ENCODE measurements at regions not wholly inside any gene's neighbourhood (a gene's known extent, or its start where the extent isn't known, plus 50 kb on each side); places are given as distances from the start of the nearest gene placed in this dataset.

- DNase-seq (ENCODE audit: low spot score) (no peak), ATAC-seq (ENCODE audit: low FRiP score) (no peak)
- no peak for TF ChIP-seq CTCF (IDR thresholded peaks at IDR 0.05)
Measured at GRCh38 chr16:73159296-73159695, 111.4 kb upstream of the ZFHX3 start.

- TF ChIP-seq CTCF (IDR thresholded peaks at IDR 0.05) = no peak
- no peak for ATAC-seq (ENCODE audit: low FRiP score)
- no peak for DNase-seq (ENCODE audit: low spot score)
Measured at GRCh38 chr16:73157861-73158260, 109.9 kb upstream of the ZFHX3 start.

GRCh38 chr16:73154063-73154870, 106.3 kb upstream of the ZFHX3 start:
- no peak for TF ChIP-seq CTCF (IDR thresholded peaks at IDR 0.05)
- ATAC-seq (ENCODE audit: low FRiP score) (no peak), DNase-seq (ENCODE audit: low spot score) (no peak)

- DNase-seq (ENCODE audit: low spot score) (no peak), ATAC-seq (ENCODE audit: low FRiP score) (no peak)
- TF ChIP-seq CTCF (IDR thresholded peaks at IDR 0.05) = no peak
Measured at GRCh38 chr16:73152386-73153125, 104.6 kb upstream of the ZFHX3 start.

- ATAC-seq (ENCODE audit: low FRiP score) (no peak), DNase-seq (ENCODE audit: low spot score) (no peak)
- TF ChIP-seq CTCF (IDR thresholded peaks at IDR 0.05) = no peak
Measured at GRCh38 chr16:73151941-73152340, 104.0 kb upstream of the ZFHX3 start.

GRCh38 chr16:73151225-73151624, 103.3 kb upstream of the ZFHX3 start:
- DNase-seq (ENCODE audit: low spot score) (no peak), ATAC-seq (ENCODE audit: low FRiP score) (no peak)
- no peak for TF ChIP-seq CTCF (IDR thresholded peaks at IDR 0.05)

GRCh38 chr16:73150786-73151185, 102.9 kb upstream of the ZFHX3 start:
- no peak for TF ChIP-seq CTCF (IDR thresholded peaks at IDR 0.05)
- DNase-seq (ENCODE audit: low spot score) (no peak), ATAC-seq (ENCODE audit: low FRiP score) (no peak)

Data from omental fat pad (tissue), 3 donors.